ENCODE measurements at regions not wholly inside any gene's neighbourhood (a gene's known extent, or its start where the extent isn't known, plus 50 kb on each side); places are given as distances from the start of the nearest gene placed in this dataset.

DNA sequence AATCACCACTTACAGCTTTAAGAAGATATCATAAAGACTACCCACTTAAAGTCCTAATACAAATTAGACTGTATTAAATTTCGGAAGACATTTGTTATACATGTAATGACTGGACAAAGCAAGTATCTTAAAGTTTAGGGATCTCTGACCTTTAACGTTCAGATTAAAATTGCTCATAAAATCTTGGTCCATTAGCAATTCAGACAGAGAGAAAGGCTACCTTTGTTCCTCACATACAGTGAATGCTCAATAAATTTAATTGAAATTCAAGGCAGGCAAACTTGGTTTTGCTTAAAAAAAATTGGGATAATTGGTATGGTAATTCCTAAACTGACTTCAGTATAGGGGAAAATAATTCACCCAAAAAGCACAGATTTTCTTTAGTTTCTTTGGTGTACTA, 285.9 kb upstream of the EMCN start:
- no peak for DNase-seq (ENCODE audit: low read depth)

DNA sequence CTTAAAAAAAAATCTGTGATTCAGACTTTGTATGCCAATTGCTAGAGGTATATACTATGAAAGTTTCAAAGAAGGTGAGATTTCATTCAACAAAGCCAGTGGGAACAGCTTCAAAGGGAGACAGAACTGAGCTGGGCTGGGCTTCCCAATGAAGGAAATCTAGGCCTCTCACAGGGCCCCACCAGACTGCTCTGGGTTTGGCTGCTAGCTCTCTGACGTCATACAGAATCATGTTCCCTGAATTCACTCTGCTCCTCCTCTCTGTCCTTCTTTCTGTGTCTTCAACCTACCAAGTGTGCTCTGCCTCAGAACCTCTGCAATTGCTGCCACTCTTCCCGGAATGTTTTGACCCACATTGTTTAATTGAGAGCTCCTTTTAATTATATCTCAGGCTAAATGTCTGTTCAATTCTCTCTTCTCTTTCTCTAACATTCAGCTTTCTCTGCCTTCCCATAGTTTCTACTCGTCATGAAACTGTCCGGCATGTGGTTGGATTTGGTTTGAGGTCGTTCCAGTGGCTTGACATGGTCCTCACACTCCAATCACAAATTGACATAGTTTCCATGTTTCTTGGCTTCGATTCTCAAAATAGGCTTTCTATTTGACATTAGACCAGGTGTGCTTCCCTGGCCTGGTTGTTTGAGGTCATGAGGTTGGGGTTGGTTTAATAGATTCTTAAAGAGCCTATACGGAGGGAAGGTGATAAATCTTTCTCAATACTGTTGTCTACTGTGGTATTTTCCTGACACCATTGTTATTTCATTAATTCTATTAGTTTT, 282.1 kb upstream of the EMCN start:
- no peak for DNase-seq (ENCODE audit: low read depth)

DNA sequence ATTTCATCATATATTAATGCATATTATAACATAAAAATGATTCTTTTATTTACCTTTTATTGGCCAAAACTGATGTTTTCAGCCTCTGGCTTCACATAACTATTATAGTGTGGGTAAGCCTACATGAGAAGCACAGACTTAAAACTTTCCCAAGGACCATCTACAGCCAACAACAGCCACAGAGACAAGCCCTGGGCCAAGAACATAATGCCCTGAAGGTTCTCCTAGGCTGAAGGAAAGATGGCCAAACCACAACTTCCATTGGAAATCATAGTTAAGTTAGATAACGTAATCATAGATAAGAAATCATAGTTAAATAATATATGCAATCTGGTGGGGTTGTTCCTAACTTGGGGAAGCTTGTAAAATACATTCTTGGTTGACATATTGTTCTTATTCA, 280.0 kb upstream of the EMCN start:
- DNase-seq (ENCODE audit: low read depth) = no peak

DNA sequence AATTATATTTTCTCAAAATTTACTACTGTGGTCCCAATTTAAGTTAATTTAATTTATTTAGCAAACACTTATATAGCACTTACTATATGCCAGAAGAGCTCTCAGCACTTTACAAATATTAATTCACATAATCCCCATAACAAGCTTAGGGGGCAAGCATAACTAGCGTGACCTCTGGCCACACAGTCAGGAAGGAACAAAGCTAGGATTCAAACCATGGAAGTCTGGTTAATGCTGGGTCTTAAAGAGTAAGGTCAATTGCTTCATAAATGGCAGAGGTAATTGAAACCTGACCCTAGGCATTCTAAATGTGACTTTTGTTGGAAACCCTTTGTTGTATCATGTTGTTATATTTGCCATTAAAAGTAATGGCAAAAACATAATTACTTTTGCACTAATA, 279.5 kb upstream of the EMCN start:
- DNase-seq (ENCODE audit: low read depth) = no peak

DNA sequence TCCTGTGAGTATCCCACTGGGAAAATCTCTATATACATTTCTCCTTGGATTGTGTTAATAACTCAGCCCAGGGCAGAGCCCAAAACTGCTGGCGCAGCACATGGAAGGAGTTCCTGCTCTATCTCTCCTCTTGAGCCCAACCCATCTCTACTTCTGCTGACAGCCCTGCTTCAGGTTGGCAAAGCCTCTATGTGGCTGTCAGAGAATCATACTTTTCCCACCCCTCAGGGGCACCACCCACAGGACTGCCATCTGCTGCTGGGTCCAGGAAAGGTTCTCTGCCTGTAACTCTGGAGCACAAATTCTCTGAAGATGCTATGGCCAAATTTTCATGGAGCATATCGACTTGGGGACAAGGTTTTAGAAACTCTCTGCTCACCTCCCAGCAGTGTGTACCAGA, 278.5 kb upstream of the EMCN start:
- DNase-seq (ENCODE audit: low read depth) = no peak

DNA sequence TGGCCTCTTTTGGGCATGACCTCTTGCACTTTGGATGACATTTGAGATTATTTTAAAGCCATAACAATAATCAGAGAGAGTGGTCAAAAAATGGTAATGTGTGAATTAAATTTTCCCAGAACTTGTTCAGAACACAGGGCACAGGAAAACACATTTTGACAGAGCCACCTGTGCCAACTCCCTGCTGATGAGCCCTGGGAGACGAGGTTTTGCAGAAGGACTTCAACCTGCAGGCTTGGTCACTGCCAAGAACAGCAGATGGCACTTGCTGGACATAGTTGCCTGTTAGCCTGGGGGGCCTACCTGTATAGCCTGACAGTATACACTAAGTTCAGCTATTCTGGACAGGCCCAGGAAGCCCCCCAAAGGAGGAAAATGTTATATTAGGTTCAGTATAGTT, 277.8 kb upstream of the EMCN start:
- no peak for DNase-seq (ENCODE audit: low read depth)

DNA sequence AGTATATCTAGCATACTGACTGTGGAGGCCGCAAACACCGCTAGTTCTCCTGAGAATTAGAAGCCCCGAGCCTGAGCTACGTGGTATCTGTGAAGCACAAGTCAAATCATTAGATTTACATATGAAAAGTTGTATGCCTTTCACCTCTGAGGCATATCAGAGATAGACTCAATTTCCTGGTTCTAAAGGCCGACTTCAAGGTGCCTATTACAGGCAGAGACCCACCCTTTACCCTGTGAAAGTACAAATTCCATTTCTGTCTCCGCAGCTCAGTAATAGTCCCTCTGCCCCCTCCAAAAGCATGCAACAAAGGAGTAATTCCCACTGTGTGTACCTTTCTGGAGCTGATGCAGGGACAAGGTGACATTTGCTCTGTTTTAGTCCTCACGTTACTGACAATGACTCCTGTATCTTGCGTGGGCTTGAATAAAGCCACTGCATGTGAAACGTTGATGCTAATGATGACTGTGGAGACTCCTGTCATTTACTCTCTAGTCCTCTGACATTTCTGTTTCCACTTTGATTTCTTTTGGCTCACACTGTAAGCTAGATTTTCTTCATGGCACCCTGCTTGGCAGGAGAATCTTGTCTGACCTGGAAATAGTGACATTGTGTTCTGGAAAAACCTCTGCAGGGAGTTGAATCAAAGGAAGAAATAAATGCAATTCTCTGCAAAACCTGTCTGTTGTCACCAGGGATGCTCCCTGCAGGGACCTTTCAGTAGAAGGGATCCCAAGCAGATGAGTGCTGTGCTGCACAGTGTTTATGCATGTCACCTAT, 273.2 kb upstream of the EMCN start:
- DNase-seq (ENCODE audit: low read depth) = no peak

DNA sequence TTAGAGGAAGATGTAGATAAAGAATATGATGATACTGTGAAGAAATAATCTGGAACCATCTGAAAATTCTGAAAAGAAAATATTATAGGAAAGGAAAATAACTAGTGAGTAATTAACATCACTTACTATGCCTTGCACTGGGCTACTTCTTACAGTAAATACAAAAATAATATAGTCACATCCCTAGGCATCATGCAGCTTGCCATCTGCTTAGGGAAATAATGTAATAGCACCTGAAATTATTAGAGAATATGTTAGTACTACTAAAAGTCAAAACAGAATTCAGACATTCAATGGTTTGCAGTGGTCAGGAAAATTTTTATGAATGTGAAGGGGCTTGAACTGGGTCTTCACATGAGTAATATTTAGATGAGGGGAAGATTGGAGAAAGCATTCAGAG, 272.2 kb upstream of the EMCN start:
- DNase-seq (ENCODE audit: low read depth) = no peak

DNA sequence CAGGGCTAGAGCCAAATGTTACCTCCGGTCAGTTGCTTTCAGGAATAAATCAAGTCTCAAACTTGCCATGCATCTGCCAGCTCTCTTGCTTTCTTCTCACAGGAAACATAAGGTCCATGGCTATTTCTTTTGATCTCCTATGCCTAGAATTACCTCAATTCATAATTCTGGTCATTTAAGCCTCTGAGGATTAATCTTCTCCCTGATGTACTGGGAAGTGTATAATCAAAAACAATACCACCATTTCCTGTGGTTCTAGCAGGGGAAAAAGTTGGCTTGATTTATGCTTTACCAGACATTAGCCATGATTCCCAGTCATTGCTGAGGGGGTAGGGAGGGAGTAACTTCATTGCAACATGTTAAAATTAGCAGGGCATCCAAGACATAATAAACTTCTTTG, 268.7 kb upstream of the EMCN start:
- DNase-seq (ENCODE audit: low read depth) = no peak

DNA sequence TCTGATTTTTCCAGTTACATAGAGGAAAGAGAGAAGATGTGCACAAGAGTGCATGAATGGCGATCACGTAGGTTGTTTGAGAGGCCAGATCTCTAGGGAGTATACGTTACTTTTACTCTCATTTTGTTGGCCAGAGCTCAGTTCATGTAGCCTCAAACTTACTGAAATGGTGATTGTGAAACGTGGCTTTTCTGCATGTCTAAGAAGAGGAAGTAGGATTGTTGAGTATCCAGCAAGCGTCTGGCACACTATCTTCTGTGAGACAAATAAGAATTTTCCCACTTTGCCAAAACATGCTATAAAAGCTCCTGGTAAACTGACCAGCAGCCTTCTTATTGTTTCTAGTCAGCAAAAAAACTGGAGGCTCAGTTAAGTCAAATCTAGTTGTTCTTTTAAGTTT, 264.5 kb upstream of the EMCN start:
- DNase-seq (ENCODE audit: low read depth) = no peak

DNA sequence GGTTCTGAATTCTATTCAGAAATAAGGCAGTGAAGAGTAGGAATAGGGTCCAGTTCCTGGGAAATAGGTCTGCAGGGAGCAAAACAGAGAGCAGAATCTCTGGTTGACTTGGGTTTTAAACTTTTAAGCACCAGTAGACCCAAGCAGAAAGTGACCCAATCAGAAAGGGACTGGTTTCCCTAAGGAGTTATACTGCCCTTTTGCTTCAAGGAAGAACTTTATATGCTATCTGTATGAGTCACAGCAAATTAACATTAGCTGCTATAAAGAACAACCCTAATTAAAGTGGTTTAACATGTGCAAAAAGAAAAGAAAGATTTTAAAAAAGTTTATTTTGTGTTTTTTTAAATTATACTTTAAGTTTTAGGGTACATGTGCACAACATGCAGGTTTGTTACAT, 263.6 kb upstream of the EMCN start:
- no peak for DNase-seq (ENCODE audit: low read depth)

DNA sequence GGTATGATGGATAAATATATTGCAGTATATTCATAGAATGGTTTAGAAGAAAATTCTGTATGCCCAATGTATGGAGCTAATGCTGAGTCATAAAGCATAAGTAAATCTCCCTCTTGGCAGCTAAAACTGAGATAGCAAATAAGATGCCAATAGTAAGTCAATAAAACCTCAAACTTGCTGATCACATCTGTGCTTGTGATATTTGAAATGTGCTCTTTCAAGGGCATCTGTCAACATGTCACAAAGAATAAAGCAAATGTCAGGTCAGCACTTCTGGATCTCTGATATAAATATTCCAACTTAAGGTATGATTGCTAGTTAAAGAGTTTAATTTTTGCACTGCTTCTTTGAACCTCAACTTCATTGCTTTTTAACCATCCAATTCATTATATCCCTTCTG, 262.3 kb upstream of the EMCN start:
- DNase-seq (ENCODE audit: low read depth) = no peak

DNA sequence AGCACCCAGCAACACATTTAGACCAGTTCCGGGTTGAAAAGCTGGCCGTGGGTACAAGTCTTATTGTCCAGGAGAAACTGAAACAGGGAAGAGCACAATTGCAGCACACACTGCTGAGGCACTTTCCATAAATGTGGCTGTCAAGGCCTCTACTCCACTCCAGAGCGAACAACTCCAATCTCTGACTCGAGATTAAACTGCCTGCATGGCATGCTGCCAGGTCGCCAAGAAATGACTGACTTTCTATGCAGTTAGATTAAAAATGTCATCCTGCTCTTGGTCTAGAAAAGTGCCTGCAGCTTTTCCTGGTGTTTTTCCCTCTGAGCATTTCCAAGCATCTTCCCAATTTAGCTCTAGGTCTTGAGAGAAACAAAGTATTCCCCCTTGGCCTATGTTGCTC, 260.6 kb upstream of the EMCN start:
- DNase-seq (ENCODE audit: low read depth) = no peak

DNA sequence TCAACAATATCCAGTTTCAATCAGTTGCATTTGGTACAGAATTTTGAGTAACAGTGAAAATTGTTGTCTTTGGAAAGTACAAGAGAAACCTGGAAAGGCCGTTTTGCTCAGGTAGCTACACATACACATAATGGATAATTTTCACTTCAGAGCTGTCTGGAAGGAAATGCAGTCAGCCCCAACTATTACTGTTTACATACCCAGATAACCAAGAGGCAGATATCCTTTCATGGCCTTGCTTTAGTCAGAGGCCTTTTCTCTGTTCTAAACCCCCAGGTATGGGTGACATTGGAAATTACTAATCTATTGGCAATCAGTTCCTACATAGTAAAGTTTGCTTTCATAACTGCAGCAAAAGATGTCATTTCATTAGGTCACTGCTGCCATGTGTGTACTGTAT, 244.9 kb upstream of the EMCN start:
- no peak for DNase-seq (ENCODE audit: low read depth)

DNA sequence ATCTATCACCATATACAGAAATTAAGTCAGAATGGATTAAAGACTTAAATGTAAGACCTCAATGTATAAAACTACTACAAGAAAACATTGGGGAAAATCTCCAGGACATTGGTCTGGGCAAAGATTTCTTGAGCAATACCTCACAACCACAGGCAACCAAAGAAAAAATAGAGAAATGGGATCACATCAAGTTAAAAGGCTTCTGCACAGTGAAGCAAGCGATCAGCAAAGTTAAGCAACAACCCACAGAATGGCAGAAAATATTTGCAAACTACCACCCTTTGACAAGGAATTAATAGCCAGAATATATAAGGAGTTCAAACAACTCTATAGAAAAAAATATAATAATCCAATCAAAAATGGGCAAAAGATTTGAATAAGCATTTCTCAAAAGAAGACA, 236.9 kb upstream of the EMCN start:
- no peak for DNase-seq (ENCODE audit: low read depth)

DNA sequence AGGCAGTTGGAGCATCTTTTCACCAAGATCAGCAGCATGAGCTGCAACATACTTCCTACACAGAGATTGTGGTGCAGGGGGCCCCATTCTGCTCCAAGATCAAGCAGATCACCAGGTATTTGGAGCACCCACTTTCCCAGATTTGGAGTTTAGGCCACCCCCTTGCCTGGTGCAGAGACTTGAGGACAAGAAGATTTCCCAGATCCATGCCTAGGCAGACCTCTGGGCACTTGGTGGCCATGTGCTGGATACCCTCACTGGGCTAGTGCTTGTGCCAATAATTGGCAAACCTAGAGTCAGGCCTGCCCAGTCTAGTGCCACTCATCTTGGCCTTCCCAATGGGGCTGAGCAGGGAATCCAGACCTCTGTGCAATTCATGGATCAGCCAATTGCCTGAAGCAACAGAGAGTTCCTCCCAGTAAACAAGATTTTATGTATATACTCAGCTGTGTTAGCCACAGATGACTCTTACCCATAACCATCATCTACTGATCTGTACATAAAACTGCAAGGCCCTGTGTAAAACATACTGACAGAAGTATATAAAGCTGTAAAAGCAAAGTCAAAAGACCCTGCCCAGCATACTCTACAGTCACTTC, 228.4 kb upstream of the EMCN start:
- no peak for DNase-seq (ENCODE audit: low read depth)

DNA sequence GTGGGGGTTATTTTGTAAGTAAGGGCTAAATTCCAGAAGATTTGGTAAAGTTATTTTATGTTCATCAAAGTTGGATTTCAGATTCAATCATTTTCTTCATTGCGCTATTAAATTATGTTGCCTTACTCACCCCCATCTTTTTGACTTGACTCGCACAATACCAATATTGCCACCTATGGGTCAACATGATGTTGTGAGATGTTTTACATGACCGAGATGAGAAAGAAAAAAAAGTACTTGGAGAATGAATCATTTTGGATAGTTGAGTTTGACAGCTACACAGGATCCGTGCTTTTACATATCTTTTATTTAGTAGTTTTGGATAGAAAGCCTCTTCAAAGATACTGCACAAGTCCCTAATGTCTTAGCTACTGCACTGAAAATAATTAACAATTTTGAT, 224.2 kb upstream of the EMCN start:
- DNase-seq (ENCODE audit: low read depth) = peak; percentile 6

DNA sequence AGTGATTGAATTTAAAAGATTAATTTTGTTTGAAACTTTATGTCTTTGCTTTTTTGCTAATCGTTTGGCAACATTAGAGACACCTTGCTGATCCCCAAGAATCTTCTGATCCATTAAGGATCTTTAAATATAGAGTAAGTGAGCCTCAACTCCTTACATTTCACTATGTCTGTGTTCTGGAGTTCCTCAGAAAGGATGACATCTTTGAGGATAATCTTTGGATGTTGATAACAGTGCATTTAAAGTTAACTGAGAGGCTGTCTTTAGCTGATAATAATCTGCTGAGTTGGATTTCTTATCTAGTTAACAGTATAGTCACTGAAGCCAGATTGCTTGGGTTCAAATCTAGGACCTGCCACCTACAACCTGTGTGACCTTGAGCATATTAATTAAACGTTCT, 221.6 kb upstream of the EMCN start:
- no peak for DNase-seq (ENCODE audit: low read depth)

DNA sequence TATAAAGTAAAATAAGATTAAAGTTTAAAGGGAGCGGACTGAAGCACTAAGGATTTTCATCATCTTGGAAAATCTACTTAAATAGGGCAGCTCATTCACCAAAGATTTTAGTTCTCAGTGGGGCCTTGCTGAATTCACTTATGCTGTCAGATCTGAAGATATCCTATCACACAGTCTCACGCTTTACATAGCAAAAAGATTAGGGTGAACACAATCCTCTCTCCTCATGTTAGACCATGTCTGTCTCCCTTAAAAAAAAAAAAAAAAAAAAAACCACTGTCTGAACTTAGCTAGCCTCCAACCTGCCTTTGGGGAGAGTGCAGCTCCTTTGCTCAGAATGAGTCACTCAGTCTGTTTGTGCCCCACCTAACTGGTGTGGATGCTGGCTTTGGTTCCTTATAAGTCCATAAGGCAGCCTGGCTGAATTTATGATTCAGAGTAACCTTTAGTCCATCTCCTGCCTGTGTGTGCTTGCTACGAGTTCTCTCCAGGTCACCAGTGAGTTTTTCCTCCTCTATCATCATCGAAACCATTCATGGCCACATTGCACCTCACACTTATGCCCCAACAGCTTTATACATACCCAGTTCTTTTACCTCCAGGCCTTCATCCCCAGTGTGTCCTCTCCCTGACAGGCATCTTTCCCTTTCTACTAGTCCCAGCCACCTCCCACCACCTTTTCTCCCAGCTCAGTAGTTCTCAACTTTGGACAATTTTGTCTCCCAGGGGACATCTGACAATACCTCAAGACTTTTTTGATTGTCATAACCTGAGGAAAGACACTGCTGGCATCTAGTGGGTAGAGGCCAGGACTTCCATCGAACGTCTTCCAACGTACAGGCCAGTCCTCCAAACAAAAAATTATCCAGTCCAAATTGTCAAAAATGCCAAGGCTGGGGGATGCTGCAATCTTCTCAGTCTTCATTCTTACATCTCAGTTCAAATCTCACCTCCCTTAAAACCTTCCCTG, 220.7 kb upstream of the EMCN start:
- peak; percentile 71 for DNase-seq (ENCODE audit: low read depth)

DNA sequence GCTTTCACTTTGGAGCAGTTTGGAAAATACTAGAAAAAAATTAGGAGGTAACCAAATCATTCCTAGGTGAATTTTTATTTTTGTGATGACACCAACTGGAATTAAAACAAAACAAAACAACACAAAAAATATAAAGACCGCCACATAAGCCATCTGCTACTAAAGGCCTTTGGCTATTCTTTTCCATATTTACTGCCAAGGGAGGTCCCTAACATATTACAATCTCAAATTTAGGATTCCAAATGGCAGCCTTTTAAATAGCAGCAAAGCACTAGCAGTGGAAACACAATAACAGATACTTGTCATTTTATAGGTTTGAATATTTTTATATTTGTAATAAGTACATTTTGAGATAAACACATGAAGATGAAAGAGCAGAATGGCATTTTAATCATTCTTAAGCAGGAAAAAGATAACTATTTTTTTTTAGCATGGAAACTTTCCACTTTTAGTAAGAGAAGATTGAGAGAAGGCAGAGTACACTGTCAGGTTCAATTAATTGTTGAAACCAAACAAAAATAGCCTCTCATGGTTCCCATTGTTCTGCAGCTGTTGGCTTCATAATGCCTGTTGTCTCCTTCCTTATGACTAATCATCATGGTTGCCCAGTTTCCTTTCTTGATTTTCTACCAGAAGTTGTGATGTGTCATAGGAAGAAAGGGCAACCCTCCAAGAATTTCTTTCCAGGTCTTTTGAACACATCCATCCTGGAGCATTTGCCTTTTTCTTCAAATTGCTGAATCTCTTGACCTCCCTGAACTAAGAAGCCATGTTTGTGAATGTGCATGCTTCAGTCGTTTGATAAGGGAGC, 219.0 kb upstream of the EMCN start:
- peak; percentile 71 for DNase-seq (ENCODE audit: low read depth)

DNA sequence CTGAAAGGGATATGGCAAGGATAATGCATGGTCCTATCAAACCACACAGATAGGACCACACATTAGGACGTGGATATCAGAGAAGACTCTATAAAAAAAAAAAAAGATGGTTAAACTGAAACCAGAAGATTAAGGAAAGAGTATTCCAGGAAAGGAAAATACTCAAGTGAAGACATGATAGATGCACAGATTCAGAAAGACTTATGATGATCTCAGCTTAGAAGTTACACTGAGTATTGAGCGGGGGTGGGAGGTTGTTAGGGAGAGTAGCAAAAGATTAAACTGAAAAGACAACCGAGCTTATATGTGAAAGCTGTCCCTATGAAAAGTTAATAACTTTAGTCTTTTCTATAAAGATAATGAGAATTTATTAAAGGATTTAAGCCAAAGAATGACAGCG, 211.0 kb upstream of the EMCN start:
- DNase-seq (ENCODE audit: low read depth) = no peak

All from GM04504 (cell line).